ENCODE measurements at regions not wholly inside any gene's neighbourhood (a gene's known extent, or its start where the extent isn't known, plus 50 kb on each side); places are given as distances from the start of the nearest gene placed in this dataset.
"Not testable (repeated sequence)": the region's sequence is repeated elsewhere in the genome, so short reads cannot be mapped to it uniquely, and the experiment has no call there.

DNA sequence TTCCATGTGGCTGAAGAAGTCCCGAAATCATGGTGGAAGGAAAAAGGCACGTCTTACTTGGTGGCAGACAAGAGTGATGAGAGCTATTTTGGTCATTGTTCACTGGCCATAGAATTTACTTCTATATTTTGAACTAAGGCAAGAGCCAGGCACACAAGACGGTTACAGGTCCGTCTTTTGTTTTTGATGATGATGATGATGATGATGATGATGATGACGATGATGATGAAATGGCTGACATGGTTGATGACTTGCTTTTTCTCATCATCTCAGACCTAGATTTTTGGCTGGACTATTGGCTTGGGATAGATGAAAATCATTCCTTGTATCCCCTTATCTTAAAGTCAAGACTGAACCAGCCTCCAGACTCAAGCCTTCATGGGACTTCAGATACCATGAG, 88.7 kb upstream of the ZNF195 start:
- TF ChIP-seq POLR2AphosphoS5 (IDR thresholded peaks at IDR 0.05); EP300 (conservative IDR thresholded peaks at IDR 0.05; ENCODE audit: poor library complexity, severe bottlenecking); MXI1 (conservative IDR thresholded peaks at IDR 0.05; ENCODE audit: poor library complexity, severe bottlenecking); TAF1 (IDR thresholded peaks at IDR 0.05; ENCODE audit: low read depth): not testable (repeated sequence)
- TF ChIP-seq, protein P1, sequence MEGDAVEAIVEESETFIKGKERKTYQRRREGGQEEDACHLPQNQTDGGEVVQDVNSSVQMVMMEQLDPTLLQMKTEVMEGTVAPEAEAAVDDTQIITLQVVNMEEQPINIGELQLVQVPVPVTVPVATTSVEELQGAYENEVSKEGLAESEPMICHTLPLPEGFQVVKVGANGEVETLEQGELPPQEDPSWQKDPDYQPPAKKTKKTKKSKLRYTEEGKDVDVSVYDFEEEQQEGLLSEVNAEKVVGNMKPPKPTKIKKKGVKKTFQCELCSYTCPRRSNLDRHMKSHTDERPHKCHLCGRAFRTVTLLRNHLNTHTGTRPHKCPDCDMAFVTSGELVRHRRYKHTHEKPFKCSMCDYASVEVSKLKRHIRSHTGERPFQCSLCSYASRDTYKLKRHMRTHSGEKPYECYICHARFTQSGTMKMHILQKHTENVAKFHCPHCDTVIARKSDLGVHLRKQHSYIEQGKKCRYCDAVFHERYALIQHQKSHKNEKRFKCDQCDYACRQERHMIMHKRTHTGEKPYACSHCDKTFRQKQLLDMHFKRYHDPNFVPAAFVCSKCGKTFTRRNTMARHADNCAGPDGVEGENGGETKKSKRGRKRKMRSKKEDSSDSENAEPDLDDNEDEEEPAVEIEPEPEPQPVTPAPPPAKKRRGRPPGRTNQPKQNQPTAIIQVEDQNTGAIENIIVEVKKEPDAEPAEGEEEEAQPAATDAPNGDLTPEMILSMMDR (IDR thresholded peaks at IDR 0.05; ENCODE audit: poor library complexity, severe bottlenecking) = not testable (repeated sequence)

Measured in neural cell (in vitro differentiated cells).